Endothelial cell of umbilical vein (primary cell): ENCODE measurements at regions not wholly inside any gene's neighbourhood (a gene's known extent, or its start where the extent isn't known, plus 50 kb on each side); places are given as distances from the start of the nearest gene placed in this dataset.

ENCODE experiments used
- BruUV-seq: library from RNA; stranded (reverse); fragments of 400-500 nt; replicated peaks from 2 replicates; lab custom pipeline; 2021; lab: Mats Ljungman, UMichigan
- CTCF ChIA-PET: fragments of 300-600, 350-600 bp; sonication (Branson Sonifier 250); formaldehyde crosslinking; loops from one replicate; lab custom pipeline; 2021; ENCODE audit warnings: antibody characterized with exemption, inconsistent platforms; lab: Charles Lee
- POLR2A ChIA-PET: fragments of 300-600, 350-600 bp; sonication (Branson Sonifier 250); formaldehyde crosslinking; loops from one replicate; lab custom pipeline; 2021; ENCODE audit warnings: antibody characterized with exemption, inconsistent platforms; lab: Charles Lee
- DNase-seq: peaks from one replicate; pipeline ENCODE4 v3.0.0-alpha.2; 2011; ENCODE audit warnings: low read depth, low spot score
- FAIRE-seq: peaks from 2 replicates; lab custom pipeline; 2011; peaks lifted over from hg19 to GRCh38; lab: Jason Lieb, UNC
- H2AFZ ChIP-seq: 2 replicates; pipeline ENCODE4 v1.6.0; 2012; ENCODE audit warnings: low read depth, low read length, control low read depth, inconsistent platforms
- H3K27ac ChIP-seq: 2 replicates; pipeline ENCODE4 v1.5.1; 2011; ENCODE audit warnings: low read depth, mild to moderate bottlenecking, control low read depth, low read length, moderate library complexity; ENCODE audit not compliant: insufficient read depth
- H3K27me3 ChIP-seq, 2 experiments: 2 replicates each; pipeline versions ENCODE4 v1.6.0 to v1.6.1; 2011; ENCODE audit warnings: low read length in 2 of 2, mixed read lengths in 1 of 2; ENCODE audit not compliant: control insufficient read depth in 2 of 2, insufficient read depth in 2 of 2
- H3K36me3 ChIP-seq, 2 experiments: 2 replicates in 1 of 2; 3 replicates in 1 of 2; pipeline ENCODE4 v1.5.1; 2011; ENCODE audit warnings: low read length in 2 of 2, mild to moderate bottlenecking in 1 of 2, moderate library complexity in 1 of 2; ENCODE audit not compliant: control insufficient read depth in 2 of 2, insufficient read depth in 2 of 2; ENCODE audit errors: extremely low read depth in 1 of 2
- H3K4me1 ChIP-seq: 3 replicates; pipeline ENCODE4 v1.5.1; 2011; ENCODE audit warnings: mild to moderate bottlenecking, low read length; ENCODE audit not compliant: control insufficient read depth, insufficient read depth; ENCODE audit errors: extremely low read depth
- H3K4me2 ChIP-seq: 2 replicates; pipeline ENCODE4 v1.6.1; 2011; ENCODE audit warnings: low read length, control low read depth, mixed read lengths; ENCODE audit not compliant: insufficient read depth
- H3K4me3 ChIP-seq, 3 experiments: fragments of 200-600 bp in 1 of 3; sonication (generic), shearing (Covaris generic) in 1 of 3; replicated peaks in 1 of 3; 2 replicates each; pipeline ENCODE4 v1.5.1; 2011 to 2016; ENCODE audit warnings: control low read depth in 3 of 3, low read length in 3 of 3, mild to moderate bottlenecking in 2 of 3, inconsistent platforms in 1 of 3, low read depth in 1 of 3, moderate library complexity in 1 of 3; ENCODE audit not compliant: insufficient read depth in 1 of 3
- H3K79me2 ChIP-seq: 2 replicates; pipeline ENCODE4 v1.6.0; 2012; ENCODE audit warnings: low read length, inconsistent platforms; ENCODE audit not compliant: control insufficient read depth, insufficient read depth
- H3K9ac ChIP-seq: replicated peaks from 2 replicates; pipeline ENCODE3; 2011; ENCODE audit warnings: low read length, control low read depth; ENCODE audit not compliant: insufficient read depth; ENCODE audit errors: extremely low read depth
- H3K9me1 ChIP-seq: replicated peaks from 3 replicates; pipeline ENCODE4 v1.6.0; 2011; ENCODE audit warnings: mild to moderate bottlenecking, low read length; ENCODE audit not compliant: control insufficient read depth, insufficient read depth; ENCODE audit errors: extremely low read depth
- H3K9me3 ChIP-seq: replicated peaks from 2 replicates; pipeline ENCODE4 v1.5.1; 2012; ENCODE audit warnings: low read length, inconsistent platforms; ENCODE audit not compliant: control insufficient read depth, insufficient read depth
- H4K20me1 ChIP-seq: replicated peaks from 2 replicates; pipeline ENCODE3; 2011; ENCODE audit warnings: mild to moderate bottlenecking, low read length; ENCODE audit not compliant: control insufficient read depth, insufficient read depth; ENCODE audit errors: extremely low read depth
- EZH2 ChIP-seq: IDR thresholded peaks from 2 replicates; pipeline ENCODE4 v1.6.1; 2012; ENCODE audit warnings: borderline replicate concordance, low read depth, mild to moderate bottlenecking, moderate library complexity, low read length, inconsistent platforms; ENCODE audit not compliant: severe bottlenecking
- FOS ChIP-seq: IDR thresholded peaks from 2 replicates; pipeline ENCODE4 v1.6.1; 2011; ENCODE audit warnings: mild to moderate bottlenecking, low read length, moderate library complexity, borderline replicate concordance; ENCODE audit not compliant: insufficient read depth
- GATA2 ChIP-seq: IDR thresholded peaks from 2 replicates; pipeline ENCODE4 v1.7.0; 2011; ENCODE audit warnings: low read depth, mild to moderate bottlenecking, moderate library complexity, mixed read lengths, low read length; ENCODE audit not compliant: insufficient read length, insufficient read depth
- JUN ChIP-seq: IDR thresholded peaks from 2 replicates; pipeline ENCODE4 v1.6.1; 2011; ENCODE audit warnings: borderline replicate concordance, low read depth; ENCODE audit not compliant: insufficient read length, insufficient read depth
- MYC ChIP-seq: IDR thresholded peaks from one replicate; pipeline ENCODE4 v1.6.1; 2011; ENCODE audit warnings: mild to moderate bottlenecking, low read depth, low read length
- POLR2A ChIP-seq: IDR thresholded peaks from 2 replicates; pipeline ENCODE4 v1.6.1; 2012; ENCODE audit warnings: low read depth, mild to moderate bottlenecking, control low read depth, low read length
- POLR2AphosphoS5 ChIP-seq: IDR thresholded peaks from 2 replicates; pipeline ENCODE4 v1.6.1; 2012; ENCODE audit warnings: low read depth, mild to moderate bottlenecking, control low read depth, low read length, moderate library complexity; ENCODE audit not compliant: insufficient read depth
- dilution Hi-C: fragments of 300-500 bp; cut with MboI; formaldehyde crosslinking; loops from one replicate; pipeline ENCODE4 v1.15.0; 2019; ENCODE audit warnings: low sequenced_read_pairs; ENCODE audit not compliant: extremely low pct_ligation_motif_present
- intact Hi-C: fragments of 100-400 bp; cut with micrococcal nuclease; formaldehyde crosslinking; loops from one replicate; pipeline ENCODE4 v1.10.0; 2022
- TF ChIP-seq, protein P1 (sequence below), 2 donors: IDR thresholded peaks; 1 replicate in 1 of 2; 2 replicates in 1 of 2; pipeline ENCODE4 v1.5.1; 2011; ENCODE audit warnings: low read length in 2 of 2, mild to moderate bottlenecking in 2 of 2, moderate library complexity in 2 of 2, control low read depth in 1 of 2, inconsistent platforms in 1 of 2, low read depth in 1 of 2; ENCODE audit not compliant: insufficient read depth in 1 of 2; ENCODE audit errors: extremely low read depth in 1 of 2
- TF ChIP-seq, protein P2 (sequence below): IDR thresholded peaks from 2 replicates; pipeline ENCODE4 v1.6.1; 2011; ENCODE audit not compliant: insufficient read depth, insufficient read length

DNA sequence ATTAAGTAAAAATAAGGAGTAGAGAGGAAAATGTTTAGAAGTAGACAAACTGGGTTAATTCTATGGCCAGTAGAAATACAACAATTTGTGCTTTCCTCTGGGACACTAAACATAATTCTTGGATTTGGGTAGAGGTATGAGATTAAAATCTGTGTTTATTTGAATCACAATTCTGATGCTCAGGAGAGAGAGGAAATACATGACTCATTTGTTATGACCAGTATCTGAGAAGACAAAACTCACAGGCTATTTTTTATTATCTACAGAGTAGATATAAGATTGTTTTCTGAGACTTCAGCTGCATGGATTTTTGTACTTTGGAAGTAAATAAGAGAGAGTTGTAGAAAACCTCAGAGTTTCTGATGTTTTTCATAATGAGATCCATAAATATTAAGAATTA lies 315.7 kb upstream of the CWC22 start:
- no peaks in the 10 kb centered on the region for H3K9me1 ChIP-seq
- dilution Hi-C loops (no loop called here), intact Hi-C loops (no loop called here)
- FAIRE-seq (no peak), DNase-seq (peak; percentile 17)
- H3K27ac ChIP-seq: no peak overlapping the region
- H3K27me3 ChIP-seq: no peaks in the 10 kb centered on the region
- no peak overlapping the region for H3K9ac ChIP-seq
- ChIA-PET CTCF (no interaction called here), POLR2A (no interaction called here)
- TF ChIP-seq FOS (peak; percentile 31), GATA2 (peak; percentile 10), EZH2 (no peak), JUN (peak; percentile 3)
- no peaks in the 10 kb centered on the region for H3K9me3 ChIP-seq
- no peak overlapping the region for H3K4me2 ChIP-seq
- no peaks in the 10 kb centered on the region for H3K79me2 ChIP-seq
- no peak overlapping the region for H2AFZ ChIP-seq
- no peaks in the 10 kb centered on the region for H4K20me1 ChIP-seq
- no TSS peak for BruUV-seq
- no peaks in the 10 kb centered on the region for H3K36me3 ChIP-seq
- H3K4me1 ChIP-seq: peaks cover 4% of the 10 kb centered on the region
- no peak overlapping the region for H3K4me3 ChIP-seq

DNA sequence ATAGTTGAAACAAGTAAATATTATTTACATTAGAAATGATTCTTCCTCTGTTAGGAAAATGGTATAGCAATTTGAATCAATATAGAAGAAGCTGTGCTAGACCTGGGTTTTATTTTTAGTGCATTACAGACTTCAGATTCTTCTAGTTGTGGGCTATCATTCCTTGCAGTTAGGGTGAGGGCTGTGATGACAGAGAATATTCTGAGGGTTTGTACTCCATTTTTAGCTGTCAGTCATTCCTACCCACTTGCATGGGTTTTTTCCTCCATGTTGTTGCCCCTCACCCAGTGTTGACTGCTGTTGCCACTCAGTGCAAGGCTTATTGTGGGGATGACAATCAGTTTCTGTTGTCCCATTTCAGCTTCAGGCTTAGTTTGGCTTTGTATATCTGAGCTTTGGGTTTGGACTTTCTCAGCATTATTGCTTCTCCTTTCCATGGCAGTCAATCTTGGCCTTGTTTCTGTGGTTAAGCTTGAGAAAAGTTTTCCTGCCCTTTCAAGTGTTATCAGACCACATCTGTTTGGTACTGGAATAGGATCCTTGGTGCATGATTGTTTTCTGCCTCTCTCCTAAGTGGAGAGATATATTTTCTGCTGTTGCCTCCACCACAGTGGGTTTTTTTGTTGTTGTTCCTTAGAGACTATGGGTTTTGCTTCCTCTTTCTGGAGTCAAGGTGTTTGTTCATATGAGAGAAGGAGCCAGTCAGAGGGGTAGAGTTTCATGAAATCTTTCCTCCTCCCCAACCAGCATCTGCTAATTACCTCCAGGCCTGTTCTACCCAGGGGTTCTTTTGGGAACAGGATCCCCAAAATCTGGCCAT lies 312.7 kb upstream of the CWC22 start:
- Histone ChIP-seq H3K4me2 (no peak overlapping the region), H3K79me2 (no peaks in the 10 kb centered on the region), H3K9me3 (no peaks in the 10 kb centered on the region), H3K9ac (no peak overlapping the region), H3K4me1 (peaks cover 4% of the 10 kb centered on the region), H4K20me1 (no peaks in the 10 kb centered on the region), H3K4me3 (no peak overlapping the region), H3K27ac (no peak overlapping the region), H3K27me3 (no peaks in the 10 kb centered on the region), H3K9me1 (no peaks in the 10 kb centered on the region), H2AFZ (no peak overlapping the region), H3K36me3 (no peaks in the 10 kb centered on the region)
- intact Hi-C loops: no loop called here
- dilution Hi-C loops: no loop called here
- TF ChIP-seq EZH2: no peak
- TF ChIP-seq JUN: no peak
- TF ChIP-seq POLR2A: no peak
- TF ChIP-seq GATA2: no peak
- no peak for TF ChIP-seq POLR2AphosphoS5
- no peak for TF ChIP-seq MYC
- TF ChIP-seq, protein P1, sequence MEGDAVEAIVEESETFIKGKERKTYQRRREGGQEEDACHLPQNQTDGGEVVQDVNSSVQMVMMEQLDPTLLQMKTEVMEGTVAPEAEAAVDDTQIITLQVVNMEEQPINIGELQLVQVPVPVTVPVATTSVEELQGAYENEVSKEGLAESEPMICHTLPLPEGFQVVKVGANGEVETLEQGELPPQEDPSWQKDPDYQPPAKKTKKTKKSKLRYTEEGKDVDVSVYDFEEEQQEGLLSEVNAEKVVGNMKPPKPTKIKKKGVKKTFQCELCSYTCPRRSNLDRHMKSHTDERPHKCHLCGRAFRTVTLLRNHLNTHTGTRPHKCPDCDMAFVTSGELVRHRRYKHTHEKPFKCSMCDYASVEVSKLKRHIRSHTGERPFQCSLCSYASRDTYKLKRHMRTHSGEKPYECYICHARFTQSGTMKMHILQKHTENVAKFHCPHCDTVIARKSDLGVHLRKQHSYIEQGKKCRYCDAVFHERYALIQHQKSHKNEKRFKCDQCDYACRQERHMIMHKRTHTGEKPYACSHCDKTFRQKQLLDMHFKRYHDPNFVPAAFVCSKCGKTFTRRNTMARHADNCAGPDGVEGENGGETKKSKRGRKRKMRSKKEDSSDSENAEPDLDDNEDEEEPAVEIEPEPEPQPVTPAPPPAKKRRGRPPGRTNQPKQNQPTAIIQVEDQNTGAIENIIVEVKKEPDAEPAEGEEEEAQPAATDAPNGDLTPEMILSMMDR (IDR thresholded peaks at IDR 0.05; ENCODE audit: extremely low read depth in 1 of 2, insufficient read depth in 1 of 2, low read depth in 1 of 2, low read length in 2 of 2): no peak
- no peak for TF ChIP-seq FOS
- TF ChIP-seq, protein P2, sequence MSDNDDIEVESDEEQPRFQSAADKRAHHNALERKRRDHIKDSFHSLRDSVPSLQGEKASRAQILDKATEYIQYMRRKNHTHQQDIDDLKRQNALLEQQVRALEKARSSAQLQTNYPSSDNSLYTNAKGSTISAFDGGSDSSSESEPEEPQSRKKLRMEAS: no peak
- no TSS peak for BruUV-seq
- DNase-seq (no peak), FAIRE-seq (no peak)
- ChIA-PET POLR2A (no interaction called here), CTCF (no interaction called here)
